ENCODE measurements at regions not wholly inside any gene's neighbourhood (a gene's known extent, or its start where the extent isn't known, plus 50 kb on each side); places are given as distances from the start of the nearest gene placed in this dataset.

- TF ChIP-seq, protein P1, sequence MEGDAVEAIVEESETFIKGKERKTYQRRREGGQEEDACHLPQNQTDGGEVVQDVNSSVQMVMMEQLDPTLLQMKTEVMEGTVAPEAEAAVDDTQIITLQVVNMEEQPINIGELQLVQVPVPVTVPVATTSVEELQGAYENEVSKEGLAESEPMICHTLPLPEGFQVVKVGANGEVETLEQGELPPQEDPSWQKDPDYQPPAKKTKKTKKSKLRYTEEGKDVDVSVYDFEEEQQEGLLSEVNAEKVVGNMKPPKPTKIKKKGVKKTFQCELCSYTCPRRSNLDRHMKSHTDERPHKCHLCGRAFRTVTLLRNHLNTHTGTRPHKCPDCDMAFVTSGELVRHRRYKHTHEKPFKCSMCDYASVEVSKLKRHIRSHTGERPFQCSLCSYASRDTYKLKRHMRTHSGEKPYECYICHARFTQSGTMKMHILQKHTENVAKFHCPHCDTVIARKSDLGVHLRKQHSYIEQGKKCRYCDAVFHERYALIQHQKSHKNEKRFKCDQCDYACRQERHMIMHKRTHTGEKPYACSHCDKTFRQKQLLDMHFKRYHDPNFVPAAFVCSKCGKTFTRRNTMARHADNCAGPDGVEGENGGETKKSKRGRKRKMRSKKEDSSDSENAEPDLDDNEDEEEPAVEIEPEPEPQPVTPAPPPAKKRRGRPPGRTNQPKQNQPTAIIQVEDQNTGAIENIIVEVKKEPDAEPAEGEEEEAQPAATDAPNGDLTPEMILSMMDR (IDR thresholded peaks at IDR 0.05; ENCODE audit: low read length): no peak
- no peak for TF ChIP-seq EZH2 (IDR thresholded peaks at IDR 0.05; ENCODE audit: borderline replicate concordance, low read length)
Measured at GRCh38 chr14:85418721-85419120, 111.2 kb upstream of the FLRT2 start.
